Esophagus squamous epithelium (tissue), 5 donors: ENCODE measurements at regions not wholly inside any gene's neighbourhood (a gene's known extent, or its start where the extent isn't known, plus 50 kb on each side); places are given as distances from the start of the nearest gene placed in this dataset.

ENCODE experiments used
- DNase-seq: peaks from one replicate; lab custom pipeline; 2025; lab: John Stamatoyannopoulos, UW
- H3K27ac ChIP-seq, 4 donors: fragments of 200-600 bp; sonication (generic); one replicate each; pipeline ENCODE4 v1.5.1; 2016 to 2019; ENCODE audit warnings: mild to moderate bottlenecking in 1 of 4
- H3K27me3 ChIP-seq, 4 donors: fragments of 200-600 bp; sonication (generic); 1 replicate in 3 of 4; 2 replicates in 1 of 4; pipeline versions ENCODE4 v1.5.1 to v1.6.0; 2017 to 2021; ENCODE audit warnings: antibody characterized with exemption in 1 of 4
- H3K36me3 ChIP-seq, 3 donors: fragments of 200-600 bp; sonication (generic); one replicate each; pipeline ENCODE4 v1.5.1; 2016 to 2019
- H3K4me1 ChIP-seq, 3 donors: fragments of 200-600 bp; sonication (generic); one replicate each; pipeline ENCODE4 v1.5.1; 2017 to 2019
- H3K4me3 ChIP-seq, 4 donors: fragments of 200-600 bp; sonication (generic); 1 replicate in 3 of 4; 2 replicates in 1 of 4; pipeline ENCODE4 v1.5.1; 2016 to 2019; ENCODE audit warnings: mild to moderate bottlenecking in 2 of 4, moderate library complexity in 1 of 4
- H3K9me3 ChIP-seq, 3 donors: fragments of 200-600 bp; sonication (generic); one replicate each; pipeline ENCODE4 v1.5.1; 2016 to 2019
- CTCF ChIP-seq, 6 experiments: fragments of 450-650 bp in 4 of 6; fragments of 200-600 bp in 2 of 6; sonication (generic) in 2 of 6; IDR thresholded peaks; one replicate each; pipeline ENCODE4 v1.5.1; 2016 to 2019; ENCODE audit warnings: antibody characterized with exemption in 6 of 6, mild to moderate bottlenecking in 4 of 6, moderate library complexity in 4 of 6
- POLR2A ChIP-seq, 4 donors: fragments of 450-650 bp; IDR thresholded peaks; one replicate each; pipeline ENCODE4 v1.6.1; 2017; ENCODE audit warnings: antibody characterized with exemption in 4 of 4, mild to moderate bottlenecking in 4 of 4, moderate library complexity in 3 of 4
- WGBS, 2 donors: methylation state at CpG; one replicate each; pipeline ENCODE4 v1.1.5; 2018; 5-methylcytosine and 5-hydroxymethylcytosine counted together
- intact Hi-C: fragments of 100-400 bp; cut with DNase I; formaldehyde crosslinking; loops from one replicate; pipeline ENCODE4 v1.15.0; 2022
- donor health status: DM: yes; HTN: yes; CAD: no.

- no peaks in the 10 kb centered on the region for H3K9me3 ChIP-seq
- no peak for TF ChIP-seq CTCF (IDR thresholded peaks at IDR 0.05)
- TF ChIP-seq POLR2A (IDR thresholded peaks at IDR 0.05) = no peak
- H3K4me3 ChIP-seq = no peak overlapping the region
- H3K27ac ChIP-seq = no peak overlapping the region
- H3K27me3 ChIP-seq = peaks cover 0 to 90% (median 2%) of the 10 kb centered on the region in 4 donors
- H3K4me1 ChIP-seq = no peaks in the 10 kb centered on the region
- intact Hi-C loops = no loop called here
- DNase-seq = no peak
- WGBS, 2 donors = 80 to 87% methylated on average over 7 of the region's 7 CpGs
- no peaks in the 10 kb centered on the region for H3K36me3 ChIP-seq
Observed at GRCh38 chr9:88805217-88805943, 185.9 kb upstream of the S1PR3 start.

GRCh38 chr9:88807426-88807825 lies 183.8 kb upstream of the S1PR3 start:
- peaks cover 0 to 82% (median 0%) of the 10 kb centered on the region in 4 donors for H3K27me3 ChIP-seq
- H3K4me1 ChIP-seq = no peaks in the 10 kb centered on the region
- WGBS, 2 donors = 70 to 95% methylated on average over 2 to 5 of the region's 5 CpGs
- no peak overlapping the region for H3K4me3 ChIP-seq
- DNase-seq = no peak
- no peaks in the 10 kb centered on the region for H3K36me3 ChIP-seq
- TF ChIP-seq POLR2A (IDR thresholded peaks at IDR 0.05) = no peak
- TF ChIP-seq CTCF (IDR thresholded peaks at IDR 0.05) = no peak
- H3K27ac ChIP-seq = no peak overlapping the region
- no peaks in the 10 kb centered on the region for H3K9me3 ChIP-seq
- intact Hi-C loops = no loop called here

GRCh38 chr9:88808019-88808656 lies 183.1 kb upstream of the S1PR3 start:
- no peak overlapping the region for H3K27ac ChIP-seq
- no peaks in the 10 kb centered on the region for H3K4me1 ChIP-seq
- no peak for DNase-seq
- WGBS, 2 donors = 82 to 95% methylated on average over 4 of the region's 4 CpGs
- no peaks in the 10 kb centered on the region for H3K9me3 ChIP-seq
- no peak for TF ChIP-seq POLR2A (IDR thresholded peaks at IDR 0.05)
- no peak for TF ChIP-seq CTCF (IDR thresholded peaks at IDR 0.05)
- H3K36me3 ChIP-seq = no peaks in the 10 kb centered on the region
- H3K4me3 ChIP-seq = no peak overlapping the region
- peaks cover 0 to 76% (median 0%) of the 10 kb centered on the region in 4 donors for H3K27me3 ChIP-seq
- intact Hi-C loops = no loop called here

- WGBS, 2 donors = 90% methylated on average over 4 of the region's 5 CpGs
Observed at GRCh38 chr9:88808761-88809354, 182.4 kb upstream of the S1PR3 start.

More at GRCh38 chr9:88808761-88809354, 182.4 kb upstream of the S1PR3 start:
- H3K27me3 ChIP-seq = peaks cover 0 to 78% (median 0%) of the 10 kb centered on the region in 4 donors
- intact Hi-C loops = no loop called here
- no peak overlapping the region for H3K27ac ChIP-seq
- H3K9me3 ChIP-seq = no peaks in the 10 kb centered on the region
- H3K36me3 ChIP-seq = no peaks in the 10 kb centered on the region
- H3K4me1 ChIP-seq = no peaks in the 10 kb centered on the region
- no peak for DNase-seq
- TF ChIP-seq POLR2A (IDR thresholded peaks at IDR 0.05) (no peak), CTCF (IDR thresholded peaks at IDR 0.05) (no peak)
- no peak overlapping the region for H3K4me3 ChIP-seq
